ENCODE measurements at regions not wholly inside any gene's neighbourhood (a gene's known extent, or its start where the extent isn't known, plus 50 kb on each side); places are given as distances from the start of the nearest gene placed in this dataset.

- Mint-ChIP-seq H3K4me3 (ENCODE audit: unreplicated experiment) (peak overlapping the region; percentile 13), H3K27me3 (ENCODE audit: insufficient read depth, unreplicated experiment) (no peaks in the 10 kb centered on the region), H3K36me3 (ENCODE audit: insufficient read depth, unreplicated experiment) (no peaks in the 10 kb centered on the region), H3K27ac (ENCODE audit: unreplicated experiment) (peak overlapping the region; percentile 96), H3K9me3 (ENCODE audit: unreplicated experiment) (no peaks in the 10 kb centered on the region), H3K4me1 (ENCODE audit: low read depth, unreplicated experiment) (peaks cover 43% of the 10 kb centered on the region)
- Histone ChIP-seq H3K36me3 (ENCODE audit: control insufficient read depth, insufficient read depth, low read length) (no peaks in the 10 kb centered on the region), H3K27me3 (replicated peaks; ENCODE audit: control insufficient read depth, insufficient read depth, low read length) (no peaks in the 10 kb centered on the region), H3K4me3 (ENCODE audit: low read depth, low read length) (no peak overlapping the region), H3K9me3 (no peaks in the 10 kb centered on the region), H3K4me1 (peaks cover 45% of the 10 kb centered on the region)
- intact Hi-C loops (cut with micrococcal nuclease; ENCODE audit: unreplicated experiment), result no loop called here
- ChIA-PET POLR2A (interaction anchor here (3.2 kb wide), 1 partner anchor 110 kb away, joined by 34 read pairs; the partner anchor contains the start of gene ID2), CTCF (interaction anchor here (1.5 kb wide), 2 partner anchors 32 to 46 kb away, joined by 4 to 5 read pairs; no protein-coding TSS in a partner anchor)
- peak in 1 of 2 experiments; percentile 21 for DNase-seq
- no TSS peak for BruUV-seq (replicated peaks)
- no peak for TF ChIP-seq CTCF (IDR thresholded peaks at IDR 0.05; ENCODE audit: insufficient read depth in 1 of 2, low read depth in 1 of 2, low read length in 1 of 2, severe bottlenecking in 1 of 2, unreplicated experiment in 1 of 2)
Measured at GRCh38 chr2:8571301-8571791, 110.5 kb upstream of the ID2 start.

- Mint-ChIP-seq H3K4me1 (ENCODE audit: low read depth, unreplicated experiment) (peaks cover 45% of the 10 kb centered on the region), H3K27me3 (ENCODE audit: insufficient read depth, unreplicated experiment) (no peaks in the 10 kb centered on the region), H3K4me3 (ENCODE audit: unreplicated experiment) (peak overlapping the region; percentile 13), H3K9me3 (ENCODE audit: unreplicated experiment) (no peaks in the 10 kb centered on the region), H3K36me3 (ENCODE audit: insufficient read depth, unreplicated experiment) (no peaks in the 10 kb centered on the region), H3K27ac (ENCODE audit: unreplicated experiment) (peak overlapping the region; percentile 96)
- Histone ChIP-seq H3K27me3 (replicated peaks; ENCODE audit: control insufficient read depth, insufficient read depth, low read length) (no peaks in the 10 kb centered on the region), H3K9me3 (no peaks in the 10 kb centered on the region), H3K36me3 (ENCODE audit: control insufficient read depth, insufficient read depth, low read length) (no peaks in the 10 kb centered on the region), H3K4me1 (peaks cover 43% of the 10 kb centered on the region), H3K4me3 (ENCODE audit: low read depth, low read length) (no peak overlapping the region)
- ChIA-PET POLR2A (interaction anchor here (3.2 kb wide), 1 partner anchor 109 kb away, joined by 34 read pairs; the partner anchor contains the start of gene ID2), CTCF (interaction anchor here (0.7 to 1.5 kb wide), 3 partner anchors 29 to 46 kb away, joined by 3 to 5 read pairs (median 4); no protein-coding TSS in a partner anchor)
- DNase-seq, result peak; percentile 68 to 80
- no peak for TF ChIP-seq CTCF (IDR thresholded peaks at IDR 0.05; ENCODE audit: insufficient read depth in 1 of 2, low read depth in 1 of 2, low read length in 1 of 2, severe bottlenecking in 1 of 2, unreplicated experiment in 1 of 2)
- BruUV-seq (replicated peaks), result no TSS peak
- intact Hi-C loops (cut with micrococcal nuclease; ENCODE audit: unreplicated experiment), result no loop called here
Measured at GRCh38 chr2:8571792-8572499, 109.9 kb upstream of the ID2 start.

GRCh38 chr2:8572712-8573233 is 109.1 kb upstream of the ID2 start:
- CTCF ChIA-PET, result interaction anchor here (0.7 to 1.5 kb wide), 3 partner anchors 30 to 47 kb away, joined by 3 to 5 read pairs (median 4); no protein-coding TSS in a partner anchor

More at GRCh38 chr2:8572712-8573233, 109.1 kb upstream of the ID2 start:
- Histone ChIP-seq H3K36me3 (ENCODE audit: control insufficient read depth, insufficient read depth, low read length) (no peaks in the 10 kb centered on the region), H3K4me1 (peaks cover 40% of the 10 kb centered on the region), H3K27me3 (replicated peaks; ENCODE audit: control insufficient read depth, insufficient read depth, low read length) (no peaks in the 10 kb centered on the region), H3K4me3 (ENCODE audit: low read depth, low read length) (no peak overlapping the region), H3K9me3 (no peaks in the 10 kb centered on the region)
- Mint-ChIP-seq H3K27ac (ENCODE audit: unreplicated experiment) (peak overlapping the region; percentile 96), H3K4me1 (ENCODE audit: low read depth, unreplicated experiment) (peaks cover 45% of the 10 kb centered on the region), H3K36me3 (ENCODE audit: insufficient read depth, unreplicated experiment) (no peaks in the 10 kb centered on the region), H3K4me3 (ENCODE audit: unreplicated experiment) (no peak overlapping the region), H3K9me3 (ENCODE audit: unreplicated experiment) (no peaks in the 10 kb centered on the region), H3K27me3 (ENCODE audit: insufficient read depth, unreplicated experiment) (no peaks in the 10 kb centered on the region)
- TF ChIP-seq CTCF (IDR thresholded peaks at IDR 0.05; ENCODE audit: insufficient read depth in 1 of 2, low read depth in 1 of 2, low read length in 1 of 2, severe bottlenecking in 1 of 2, unreplicated experiment in 1 of 2), result no peak
- DNase-seq, result peak in 1 of 2 experiments; percentile 33
- no TSS peak for BruUV-seq (replicated peaks)
- POLR2A ChIA-PET, result interaction anchor here (1.3 to 3.2 kb wide), 2 partner anchors 106 to 108 kb away, joined by 3 to 34 read pairs; partner anchors contain the start of gene ID2
- intact Hi-C loops (cut with micrococcal nuclease; ENCODE audit: unreplicated experiment), result loop anchor here (1.0 kb wide), 4 partner anchors 32 to 109 kb away; no protein-coding TSS in a partner anchor

All from Caco-2 (cell line).